HG03135 (cell line): ENCODE measurements at regions not wholly inside any gene's neighbourhood (a gene's known extent, or its start where the extent isn't known, plus 50 kb on each side); places are given as distances from the start of the nearest gene placed in this dataset.

Source experiments
- ATAC-seq: cut with Tn5 transposase; IDR thresholded peaks from one replicate; pipeline ENCODE4 v1.9.1; 2021; ENCODE audit warnings: mild to moderate bottlenecking, moderate library complexity; ENCODE audit not compliant: unreplicated experiment

DNA sequence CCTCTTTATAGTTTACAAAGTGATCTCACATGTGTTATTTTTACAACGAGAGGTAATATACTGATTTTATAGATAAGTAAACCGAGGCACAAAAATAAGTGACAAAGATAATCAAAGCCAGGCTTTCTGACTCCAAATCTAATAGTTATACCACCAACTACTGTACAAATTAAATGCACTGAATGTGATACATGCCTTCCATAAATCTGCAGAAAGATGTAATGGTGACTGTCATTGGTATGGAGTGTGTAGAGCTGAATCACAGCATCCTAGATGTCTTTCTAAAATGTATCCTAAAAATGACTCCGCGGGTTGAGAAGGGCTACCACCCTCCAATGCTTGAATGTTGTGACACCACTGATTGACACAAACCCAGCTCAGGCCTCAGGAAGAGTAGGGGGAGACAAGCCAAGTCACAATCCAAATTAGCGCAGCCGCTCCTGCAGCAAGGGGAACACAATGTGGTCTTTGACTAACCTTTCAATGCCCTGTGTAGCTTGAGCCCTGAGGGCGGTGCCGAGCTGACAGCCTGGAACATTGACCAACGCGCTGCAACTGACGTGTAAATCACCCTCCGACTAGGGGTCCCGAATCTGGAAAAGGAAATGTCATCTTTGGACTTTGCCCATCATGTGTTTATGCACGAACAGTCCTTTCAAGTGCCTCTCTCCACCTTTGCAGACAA is 136.8 kb downstream of the OLIG3 start:
- ATAC-seq = no peak

GRCh38 chr6:137353842-137354397 is 134.7 kb upstream of the IFNGR1 start:
- ATAC-seq = no peak

DNA sequence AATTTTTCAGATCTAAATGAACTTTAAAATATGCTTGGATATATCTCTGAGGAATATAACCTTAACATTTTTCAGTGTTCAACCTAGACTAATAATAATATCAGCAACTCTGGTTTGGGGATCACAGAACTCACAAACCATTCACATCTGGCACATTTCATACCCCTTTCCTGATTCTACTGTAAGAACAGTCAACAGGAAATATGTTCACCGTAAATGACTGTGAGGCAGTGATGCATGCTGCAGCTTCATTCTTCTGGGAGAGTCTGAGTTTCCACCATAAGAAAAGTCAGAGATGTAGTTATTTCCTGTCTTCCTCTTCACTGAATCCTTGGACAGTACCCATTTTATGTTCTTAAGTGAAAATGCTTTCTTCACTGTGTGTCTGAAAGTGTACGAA is 134.2 kb upstream of the IFNGR1 start:
- ATAC-seq = no peak

DNA sequence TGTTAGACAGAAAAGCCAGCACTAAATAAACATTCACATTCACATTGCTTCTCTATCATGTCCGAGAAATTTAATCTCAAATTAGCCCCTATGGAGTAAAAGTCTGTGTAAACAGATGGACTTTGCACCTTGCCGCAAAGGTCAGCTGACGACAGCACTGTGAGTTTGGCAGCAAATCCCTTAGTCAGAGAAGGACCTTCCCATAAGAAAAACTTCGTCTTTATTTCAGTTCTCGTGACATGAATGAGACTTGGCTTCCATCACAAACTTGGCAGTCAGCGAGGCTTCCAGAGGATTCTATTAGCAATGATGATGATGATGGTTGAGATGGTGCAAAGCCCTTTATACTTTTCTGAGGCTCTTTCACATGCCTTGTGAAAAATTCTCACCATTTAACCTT is 133.7 kb upstream of the IFNGR1 start:
- ATAC-seq = no peak

DNA sequence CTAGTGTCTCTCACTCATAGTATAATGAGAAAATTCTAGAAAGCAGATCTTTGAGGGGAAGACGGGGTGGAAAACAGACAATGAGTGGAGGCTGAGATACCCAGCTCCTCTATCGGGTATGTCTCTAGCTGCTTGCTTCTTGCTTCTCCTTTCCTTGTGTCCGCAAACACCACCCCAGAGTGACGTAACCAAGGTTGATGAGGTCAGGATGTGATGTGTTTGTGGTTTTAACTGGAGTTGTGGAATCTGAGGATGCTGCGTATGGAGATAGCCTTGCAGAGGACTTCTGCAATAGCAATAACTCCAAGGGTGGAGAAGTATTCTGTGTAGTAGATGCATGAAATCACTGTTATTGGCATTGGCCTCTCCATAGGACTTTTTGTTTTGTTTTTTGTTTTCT is 132.7 kb upstream of the IFNGR1 start:
- ATAC-seq = no peak

- ATAC-seq = no peak
These were observed 131.7 kb upstream of the IFNGR1 start for GRCh38 chr6:137350857-137351256.

DNA sequence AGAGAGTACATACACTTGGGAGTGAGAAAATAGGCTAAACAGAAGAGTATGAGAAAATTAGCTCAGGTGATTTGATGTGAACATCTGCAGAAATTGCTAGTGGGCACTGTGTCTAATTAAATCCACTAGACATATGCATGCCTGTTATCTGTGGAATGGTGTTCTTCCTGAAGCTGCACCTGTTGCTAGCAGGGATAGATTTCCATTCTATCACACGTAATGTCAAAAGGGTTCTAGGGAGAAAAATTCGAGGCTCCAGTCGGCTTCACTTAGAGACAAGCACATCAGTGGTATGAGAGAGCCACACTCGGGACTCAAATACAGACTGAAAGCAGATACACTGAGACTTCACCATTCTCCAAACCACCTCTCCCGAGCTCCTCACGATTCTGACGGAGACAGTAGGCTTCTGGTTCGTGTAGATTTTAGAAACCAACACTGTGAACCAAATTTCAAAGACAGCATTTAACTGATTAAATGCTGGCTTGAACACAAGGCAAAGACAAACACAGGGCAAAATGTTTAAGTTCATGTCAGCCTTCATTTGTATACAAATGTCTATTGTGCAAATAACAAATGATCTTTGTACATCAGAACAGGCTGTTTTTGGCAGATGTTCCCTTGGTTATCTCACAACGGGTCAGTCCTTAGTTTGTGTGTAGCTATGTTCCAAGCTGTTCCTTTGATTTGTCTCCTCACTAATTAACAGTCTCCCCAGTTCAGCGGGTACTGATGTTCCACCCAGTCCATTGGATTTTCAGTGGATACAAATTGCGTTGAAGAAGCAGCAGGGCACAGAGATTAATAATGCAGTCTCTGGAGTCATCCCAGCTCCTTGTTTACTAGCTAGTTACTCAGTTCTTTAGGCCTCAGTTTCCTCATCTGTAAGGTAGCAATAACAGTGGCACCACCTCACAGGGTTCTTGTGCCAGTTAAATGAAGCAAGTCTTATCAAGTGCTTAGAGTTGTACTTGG is 131.0 kb upstream of the IFNGR1 start:
- no peak for ATAC-seq

DNA sequence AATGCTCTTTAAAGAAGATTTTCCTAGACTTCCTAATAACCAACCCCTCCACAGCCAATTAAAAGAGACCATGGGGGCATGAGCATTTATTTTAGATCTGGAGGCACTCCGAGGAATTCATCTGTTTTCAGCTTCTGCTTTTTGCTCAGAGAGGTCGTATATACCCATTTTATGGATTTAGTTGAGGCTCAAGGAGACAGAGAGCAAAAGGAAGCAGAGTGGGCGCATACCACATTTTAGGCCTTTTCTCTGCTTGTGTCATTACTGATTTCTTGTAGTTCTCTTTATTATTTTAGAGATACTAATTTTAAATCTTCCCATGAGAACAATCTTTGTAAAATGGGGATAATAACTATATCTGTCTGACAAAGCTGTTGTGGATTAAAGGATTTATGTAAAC is 129.6 kb upstream of the IFNGR1 start:
- no peak for ATAC-seq

DNA sequence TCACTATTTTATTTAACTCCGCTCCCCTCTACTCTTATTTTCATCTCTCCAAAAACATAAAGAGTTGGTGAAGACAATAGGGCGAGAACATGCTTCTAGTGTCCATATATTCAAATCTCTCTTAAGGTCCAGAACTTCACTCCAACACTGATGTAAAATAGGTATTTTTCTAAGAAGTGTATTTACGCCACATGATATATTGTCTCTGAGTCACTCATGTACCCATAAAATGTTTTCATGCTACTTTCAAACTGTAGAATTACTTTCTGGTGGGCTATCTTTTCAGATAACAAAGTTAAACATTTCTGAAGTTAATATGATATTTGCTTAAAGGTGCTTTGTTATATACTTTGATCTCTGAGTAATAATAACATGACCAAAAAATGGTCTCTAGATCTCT is 124.1 kb upstream of the IFNGR1 start:
- ATAC-seq = no peak

GRCh38 chr6:137342607-137343190 is 123.5 kb upstream of the IFNGR1 start:
- ATAC-seq = no peak

- no peak for ATAC-seq
These were observed 122.6 kb upstream of the IFNGR1 start for GRCh38 chr6:137341681-137342195.

DNA sequence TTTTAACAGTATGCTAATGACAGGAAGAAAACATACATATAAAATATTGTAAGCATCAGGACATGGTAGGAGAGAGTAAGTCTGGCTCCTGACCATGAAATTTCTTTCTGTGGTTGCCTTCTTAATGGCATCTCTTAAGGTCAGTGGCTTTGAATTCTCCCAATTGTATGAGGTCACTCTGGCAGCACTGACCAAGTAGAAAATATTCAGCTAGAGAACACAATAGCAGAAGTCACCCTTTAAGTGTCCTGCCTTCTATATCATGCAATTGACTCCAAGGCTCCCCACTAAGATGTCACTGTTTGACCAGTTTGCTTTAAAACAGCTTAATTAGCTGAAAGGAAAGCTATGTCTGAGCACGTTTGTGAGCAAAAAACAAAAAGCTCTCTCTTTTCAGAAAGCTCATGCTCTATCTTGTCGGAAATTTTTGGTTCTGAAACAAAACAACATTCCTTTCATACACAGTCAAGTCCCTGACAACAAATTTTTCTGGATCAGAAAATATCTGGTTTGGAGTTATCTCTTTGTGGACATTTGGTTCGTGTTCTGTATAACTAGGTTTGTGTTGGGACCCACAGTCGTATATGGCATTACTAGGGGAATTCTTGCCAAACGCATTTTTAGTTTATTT is 120.9 kb upstream of the IFNGR1 start:
- no peak for ATAC-seq

GRCh38 chr6:137334884-137335283 is 115.7 kb upstream of the IFNGR1 start:
- no peak for ATAC-seq

GRCh38 chr6:137334094-137334493 is 114.9 kb upstream of the IFNGR1 start:
- no peak for ATAC-seq

GRCh38 chr6:137332637-137333280 is 113.6 kb upstream of the IFNGR1 start:
- ATAC-seq = no peak

DNA sequence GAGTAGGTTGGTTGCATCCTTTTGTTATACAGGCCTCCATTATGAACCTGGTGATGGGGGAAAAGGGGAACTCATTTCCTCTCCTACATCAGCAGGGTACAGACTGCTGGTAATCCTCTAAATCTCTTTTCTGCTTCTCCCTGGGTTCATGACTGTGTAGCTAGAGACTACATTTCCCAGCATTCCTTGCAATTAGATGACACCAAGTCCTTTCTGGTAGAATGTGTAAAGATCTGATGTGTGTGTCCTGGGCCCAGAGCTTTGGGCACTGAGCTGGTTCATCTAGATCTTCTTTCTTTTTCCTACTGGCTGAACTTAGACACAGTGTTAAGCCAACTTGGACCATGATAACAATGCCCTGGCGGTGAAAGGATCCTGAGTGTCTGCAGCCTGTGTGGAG is 104.7 kb upstream of the IFNGR1 start:
- no peak for ATAC-seq

DNA sequence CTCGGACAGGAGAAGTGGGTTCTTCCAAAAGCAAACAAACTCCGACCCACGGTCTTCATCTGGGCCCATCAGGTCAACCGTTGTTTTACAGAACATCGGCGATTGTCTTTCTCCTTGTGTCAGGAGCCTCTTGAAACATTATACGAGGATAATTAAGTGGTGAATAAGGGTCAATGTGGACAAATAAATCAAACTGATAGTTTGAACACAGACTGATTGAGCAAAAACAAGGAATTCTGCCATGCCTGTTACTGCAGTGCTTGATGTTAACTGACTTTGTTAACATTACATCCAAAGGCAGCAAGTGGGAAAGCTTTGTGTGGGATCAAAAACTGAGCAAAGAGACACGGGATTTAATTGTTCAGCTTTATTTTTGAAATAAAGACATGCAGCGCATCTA is 101.1 kb upstream of the IFNGR1 start:
- no peak for ATAC-seq

- no peak for ATAC-seq
These were observed 97.4 kb upstream of the IFNGR1 start for GRCh38 chr6:137316626-137317025.

DNA sequence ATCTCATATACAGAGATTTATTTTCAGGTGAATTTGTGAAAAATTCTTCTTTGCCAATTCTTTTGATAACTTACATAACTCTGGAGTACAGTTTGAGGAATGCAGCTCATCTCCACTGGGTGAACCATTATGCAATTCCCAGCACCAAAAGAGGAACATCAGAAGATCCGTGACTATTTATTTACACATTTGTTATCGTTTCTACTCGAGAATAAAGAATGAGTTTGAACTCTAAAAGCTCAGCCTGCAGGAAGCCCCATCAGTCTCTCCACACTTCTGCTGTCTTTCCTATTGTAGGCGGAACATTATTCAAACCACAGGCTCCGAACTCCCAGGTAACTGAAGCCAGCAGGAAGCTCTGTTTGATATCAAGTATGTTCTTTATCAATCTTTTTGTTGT is 95.9 kb upstream of the IFNGR1 start:
- no peak for ATAC-seq
